HEK293 (cell line): ENCODE measurements at regions not wholly inside any gene's neighbourhood (a gene's known extent, or its start where the extent isn't known, plus 50 kb on each side); places are given as distances from the start of the nearest gene placed in this dataset.

Source experiments
- CTCF ChIP-seq: fragments of 450-650 bp; formaldehyde crosslinking; IDR thresholded peaks from 2 replicates; pipeline ENCODE4 v1.5.1; 2016; ENCODE audit warnings: missing biosample characterization, missing genetic modification characterization
- PRDM10 ChIP-seq: fragments of 450-650 bp; formaldehyde crosslinking; IDR thresholded peaks from 2 replicates; pipeline ENCODE4 v1.5.1; 2016; ENCODE audit warnings: missing biosample characterization, missing genetic modification characterization
- REST ChIP-seq: fragments of 450-650 bp; formaldehyde crosslinking; IDR thresholded peaks from 2 replicates; pipeline ENCODE4 v1.5.1; 2016; ENCODE audit warnings: missing biosample characterization, missing genetic modification characterization
- SCRT2 ChIP-seq: fragments of 450-650 bp; formaldehyde crosslinking; IDR thresholded peaks from 2 replicates; pipeline ENCODE4 v1.5.1; 2016; ENCODE audit warnings: missing biosample characterization, missing genetic modification characterization
- TCF7L2 ChIP-seq: IDR thresholded peaks from 2 replicates; pipeline ENCODE4 v1.6.1; 2011; ENCODE audit warnings: low read depth, mild to moderate bottlenecking, inconsistent platforms, low read length, moderate library complexity, borderline replicate concordance
- ZBTB21 ChIP-seq: fragments of 450-650 bp; formaldehyde crosslinking; IDR thresholded peaks from 2 replicates; pipeline ENCODE4 v1.5.1; 2017; ENCODE audit warnings: missing biosample characterization, missing genetic modification characterization
- ZFP3 ChIP-seq: fragments of 450-650 bp; formaldehyde crosslinking; IDR thresholded peaks from 2 replicates; pipeline ENCODE4 v1.5.1; 2016; ENCODE audit warnings: low read depth, missing biosample characterization, missing genetic modification characterization
- ZNF37A ChIP-seq: fragments of 450-650 bp; IDR thresholded peaks from 2 replicates; pipeline ENCODE4 v1.5.1; 2018; ENCODE audit warnings: missing biosample characterization, missing genetic modification characterization
- ZNF398 ChIP-seq: fragments of 450-650 bp; formaldehyde crosslinking; IDR thresholded peaks from 2 replicates; pipeline ENCODE4 v1.5.1; 2017; ENCODE audit warnings: missing biosample characterization, missing genetic modification characterization
- ZNF610 ChIP-seq: fragments of 450-650 bp; formaldehyde crosslinking; IDR thresholded peaks from 2 replicates; pipeline ENCODE4 v1.5.1; 2016; ENCODE audit warnings: missing biosample characterization, missing genetic modification characterization, borderline replicate concordance

- TF ChIP-seq ZBTB21 (tag by site-specific recombination), result no peak
- TF ChIP-seq ZNF398 (tag by site-specific recombination), result no peak
- no peak for TF ChIP-seq TCF7L2
- no peak for TF ChIP-seq ZNF37A (tag by site-specific recombination)
- no peak for TF ChIP-seq REST
- no peak for TF ChIP-seq ZFP3 (tag by site-specific recombination)
- no peak for TF ChIP-seq CTCF (tag by site-specific recombination)
- no peak for TF ChIP-seq ZNF610 (tag by site-specific recombination)
- no peak for TF ChIP-seq SCRT2
- no peak for TF ChIP-seq PRDM10 (tag by site-specific recombination)
Measured at GRCh38 chr10:57791546-57791945, 476.1 kb downstream of the IPMK start.
